H7 (cell line): ENCODE measurements at regions not wholly inside any gene's neighbourhood (a gene's known extent, or its start where the extent isn't known, plus 50 kb on each side); places are given as distances from the start of the nearest gene placed in this dataset.

Experiments used
- DNase-seq: peaks from one replicate; pipeline ENCODE4 v3.0.0; 2012
- H3K27me3 ChIP-seq: 2 replicates; pipeline ENCODE4 v1.6.0; 2011; ENCODE audit warnings: mild to moderate bottlenecking, low read length; ENCODE audit not compliant: control insufficient read depth, insufficient read depth
- H3K36me3 ChIP-seq: replicated peaks from 2 replicates; pipeline ENCODE4 v1.5.1; 2011; ENCODE audit warnings: low read length; ENCODE audit not compliant: control insufficient read depth, insufficient read depth
- H3K4me3 ChIP-seq: 2 replicates; pipeline ENCODE4 v1.5.1; 2011; ENCODE audit warnings: low read depth, mild to moderate bottlenecking, control low read depth, low read length, moderate library complexity; ENCODE audit not compliant: insufficient read depth

DNA sequence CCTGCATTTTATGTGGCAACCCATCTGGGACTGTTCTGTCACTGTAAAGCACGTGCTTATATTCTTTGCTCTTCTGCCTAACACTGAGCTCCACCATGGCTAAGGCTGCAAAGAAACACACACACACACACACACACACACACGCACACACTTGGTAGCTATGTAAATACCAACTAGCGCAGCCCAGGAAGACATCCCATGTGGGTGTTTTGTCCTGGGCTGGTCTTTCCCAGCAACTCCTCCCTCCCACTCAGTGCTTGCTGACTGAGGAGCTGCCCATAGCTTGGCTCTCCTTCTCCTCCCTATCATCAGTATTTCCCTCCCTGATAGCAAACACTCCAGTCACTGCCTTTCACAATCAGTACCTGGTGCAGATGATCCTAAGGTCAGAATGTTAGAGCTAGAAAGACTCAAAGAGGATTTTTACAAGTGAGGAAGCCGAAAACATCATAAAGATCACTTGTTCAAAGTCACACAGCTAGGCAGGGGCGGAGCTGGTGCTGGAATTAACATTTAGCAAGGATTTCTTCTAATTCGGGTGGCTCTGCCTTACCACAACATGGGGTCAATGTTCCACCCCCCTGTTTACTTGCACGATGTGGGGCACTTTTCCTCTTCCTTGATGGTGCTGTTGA, 377.1 kb upstream of the TBL1XR1 start:
- Histone ChIP-seq H3K27me3 (no peaks in the 10 kb centered on the region), H3K4me3 (no peak overlapping the region), H3K36me3 (no peaks in the 10 kb centered on the region)
- peak; percentile 52 for DNase-seq

GRCh38 chr3:177576746-177577145, 379.5 kb upstream of the TBL1XR1 start:
- DNase-seq: no peak
- no peaks in the 10 kb centered on the region for H3K27me3 ChIP-seq
- H3K36me3 ChIP-seq: no peaks in the 10 kb centered on the region
- no peak overlapping the region for H3K4me3 ChIP-seq

DNA sequence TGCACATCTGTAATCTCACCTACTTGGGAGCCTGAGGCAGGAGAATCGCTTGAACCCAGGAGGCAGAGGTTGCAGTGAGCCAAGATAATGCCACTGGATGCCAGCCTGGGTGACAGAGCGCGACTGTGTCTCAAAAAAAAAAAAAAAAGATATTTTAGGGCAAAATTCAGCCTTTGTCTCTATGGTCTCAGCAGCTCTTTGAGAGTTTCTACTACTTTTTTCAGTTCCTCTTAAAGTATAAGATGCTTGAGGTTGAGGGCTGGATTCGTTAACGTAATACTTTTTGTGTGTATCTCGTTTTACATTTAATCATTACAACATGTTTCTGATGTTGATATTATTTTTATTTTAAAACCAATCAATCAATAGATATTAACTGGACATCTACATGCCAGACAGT, 381.2 kb upstream of the TBL1XR1 start:
- H3K36me3 ChIP-seq: no peaks in the 10 kb centered on the region

DNA sequence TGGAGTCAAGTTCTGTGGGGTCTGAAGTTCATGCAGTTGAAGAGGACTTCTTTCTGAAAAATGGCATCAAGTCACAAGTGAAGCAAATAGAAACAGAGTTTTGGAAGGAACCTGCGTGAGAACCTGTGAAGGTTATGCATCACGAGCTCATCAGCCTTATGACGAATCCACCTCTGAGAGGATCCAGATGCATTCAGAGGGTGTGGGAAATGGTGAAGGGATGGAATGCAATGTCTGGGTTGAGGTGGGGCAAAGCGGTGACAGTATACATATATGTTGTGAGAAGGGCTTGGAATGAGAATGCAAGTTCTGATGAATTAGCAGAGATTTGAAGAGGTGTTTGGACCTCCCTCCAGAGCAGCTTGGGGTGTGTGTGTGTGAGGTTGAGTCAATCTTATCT, 382.1 kb upstream of the TBL1XR1 start:
- Histone ChIP-seq H3K4me3 (no peak overlapping the region), H3K36me3 (no peaks in the 10 kb centered on the region), H3K27me3 (no peaks in the 10 kb centered on the region)
- no peak for DNase-seq

More for the DNA sequence above, 381.2 kb upstream of the TBL1XR1 start:
- H3K4me3 ChIP-seq: no peak overlapping the region
- no peaks in the 10 kb centered on the region for H3K27me3 ChIP-seq
- DNase-seq: no peak

DNA sequence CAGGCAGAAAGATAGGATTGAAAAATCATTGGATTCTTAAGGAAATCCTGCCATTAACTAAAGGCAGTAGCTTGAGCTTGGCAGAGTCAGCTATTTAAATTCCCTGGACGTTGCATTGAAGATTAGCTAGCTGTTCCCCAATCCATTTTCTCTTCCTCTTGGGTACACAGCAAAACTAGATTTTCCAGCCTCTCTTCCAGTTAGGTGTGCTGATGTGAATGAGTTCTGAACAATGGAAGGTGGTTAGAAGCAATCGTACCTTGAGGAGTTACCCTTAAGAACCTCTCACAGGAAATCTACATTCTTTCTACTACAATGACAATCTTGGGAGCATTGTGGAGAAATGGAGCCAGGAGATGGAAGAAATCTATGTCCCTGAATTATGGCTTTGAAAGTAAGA, 383.2 kb upstream of the TBL1XR1 start:
- Histone ChIP-seq H3K27me3 (no peaks in the 10 kb centered on the region), H3K36me3 (no peaks in the 10 kb centered on the region), H3K4me3 (no peak overlapping the region)
- DNase-seq: no peak

GRCh38 chr3:177585271-177585670, 388.0 kb upstream of the TBL1XR1 start:
- no peaks in the 10 kb centered on the region for H3K27me3 ChIP-seq
- H3K36me3 ChIP-seq: no peaks in the 10 kb centered on the region
- no peak for DNase-seq
- H3K4me3 ChIP-seq: no peak overlapping the region

- Histone ChIP-seq H3K27me3 (no peaks in the 10 kb centered on the region), H3K4me3 (no peak overlapping the region), H3K36me3 (no peaks in the 10 kb centered on the region)
- DNase-seq: no peak
Observed at GRCh38 chr3:177589041-177589650, 391.9 kb upstream of the TBL1XR1 start.

DNA sequence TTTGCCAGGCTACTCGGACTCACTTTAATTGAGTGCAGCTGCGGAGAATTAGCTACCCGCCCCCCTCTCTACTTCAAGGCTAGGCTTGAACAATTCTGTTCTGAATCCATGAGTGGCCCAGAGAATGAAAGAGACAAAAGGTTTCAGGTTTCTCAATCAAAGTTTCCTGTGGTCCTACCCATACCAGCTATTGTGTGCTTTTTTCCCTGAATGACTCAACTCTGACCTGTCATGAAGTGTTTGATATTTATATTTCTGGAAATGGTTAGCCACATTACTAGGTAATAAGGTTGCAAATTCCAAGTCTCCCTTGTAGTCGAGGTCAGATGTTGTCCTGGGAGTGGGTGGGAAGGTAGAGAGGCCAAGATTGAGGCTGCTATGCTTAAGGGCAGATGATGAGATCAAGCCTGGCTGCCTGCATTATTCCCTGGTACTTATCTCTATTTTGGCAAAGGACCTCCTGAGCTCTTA, 392.7 kb upstream of the TBL1XR1 start:
- no peaks in the 10 kb centered on the region for H3K36me3 ChIP-seq
- no peak overlapping the region for H3K4me3 ChIP-seq
- H3K27me3 ChIP-seq: no peaks in the 10 kb centered on the region
- no peak for DNase-seq

GRCh38 chr3:177590826-177591225, 393.5 kb upstream of the TBL1XR1 start:
- no peaks in the 10 kb centered on the region for H3K27me3 ChIP-seq
- H3K4me3 ChIP-seq: no peak overlapping the region
- no peak for DNase-seq
- no peaks in the 10 kb centered on the region for H3K36me3 ChIP-seq

DNA sequence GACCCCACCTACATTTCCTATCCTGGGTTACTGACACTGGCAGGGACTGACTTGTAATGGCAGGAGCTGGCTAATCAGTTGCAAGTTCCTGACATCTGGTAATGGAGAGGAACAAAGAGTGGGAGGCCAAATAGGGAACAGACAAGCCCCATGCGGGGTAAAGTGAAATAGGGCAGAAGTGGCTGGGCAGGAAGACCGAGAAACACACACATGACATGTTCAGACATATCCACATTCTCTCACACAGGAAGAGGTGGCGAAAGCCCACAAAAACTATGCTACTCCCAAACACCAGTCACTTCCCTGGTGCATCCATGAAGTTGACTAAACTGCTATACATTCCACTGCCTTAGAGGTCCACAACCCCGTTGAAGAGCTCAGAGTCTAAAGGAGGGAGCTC, 394.1 kb upstream of the TBL1XR1 start:
- no peak for DNase-seq
- H3K27me3 ChIP-seq: no peaks in the 10 kb centered on the region
- H3K4me3 ChIP-seq: no peak overlapping the region
- no peaks in the 10 kb centered on the region for H3K36me3 ChIP-seq

DNA sequence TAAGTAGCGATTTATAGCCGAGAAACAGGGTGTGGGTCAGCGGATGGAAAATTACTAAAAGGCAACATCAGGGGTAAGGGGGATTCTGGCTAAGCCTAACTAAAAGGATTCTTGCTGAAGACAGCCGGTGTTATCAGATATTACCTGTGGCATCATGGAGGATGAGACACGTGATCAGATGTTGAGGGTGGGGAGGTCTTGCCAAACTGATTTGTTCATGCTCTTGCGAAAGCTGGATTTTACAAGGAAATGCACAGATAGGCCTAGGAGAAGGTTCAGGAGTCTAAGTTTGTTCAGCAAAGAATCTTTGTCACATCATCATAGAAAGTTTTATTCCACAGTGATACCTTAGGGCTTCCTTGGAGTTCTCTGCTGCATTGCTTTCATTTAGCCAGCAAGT, 396.8 kb upstream of the TBL1XR1 start:
- no peak for DNase-seq
- H3K27me3 ChIP-seq: no peaks in the 10 kb centered on the region
- no peaks in the 10 kb centered on the region for H3K36me3 ChIP-seq
- H3K4me3 ChIP-seq: no peak overlapping the region

DNA sequence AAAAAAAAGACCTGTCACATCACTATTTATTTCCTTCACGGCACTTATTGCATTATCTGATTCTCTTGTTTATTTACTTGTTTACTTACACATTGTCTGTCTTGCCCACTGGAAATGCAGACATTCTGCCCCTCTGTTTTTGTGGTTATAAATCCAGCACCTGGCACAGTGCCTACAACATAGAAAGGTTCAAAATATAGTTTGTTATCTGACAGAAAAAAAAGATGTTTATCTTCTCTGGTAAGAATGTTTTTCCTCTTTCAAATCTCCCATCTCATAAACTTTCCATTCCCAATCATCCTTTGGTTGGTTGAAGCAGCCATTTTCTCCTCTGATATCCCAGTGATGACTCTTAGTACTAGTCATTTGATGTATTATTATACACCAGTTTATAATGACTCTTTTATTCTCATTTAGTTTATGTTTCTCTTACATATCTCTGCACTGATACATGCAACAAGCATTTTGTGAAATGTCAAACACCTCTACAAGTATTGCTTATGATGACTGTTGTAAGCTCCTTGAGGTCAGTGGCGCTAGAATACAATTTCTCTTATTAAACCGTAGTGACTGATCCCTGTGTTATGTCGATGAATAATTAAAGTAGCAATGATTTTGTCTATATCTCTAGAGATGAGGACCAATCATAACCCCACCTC, 398.4 kb upstream of the TBL1XR1 start:
- no peaks in the 10 kb centered on the region for H3K36me3 ChIP-seq
- no peak overlapping the region for H3K4me3 ChIP-seq
- DNase-seq: no peak
- no peaks in the 10 kb centered on the region for H3K27me3 ChIP-seq

- H3K27me3 ChIP-seq: no peaks in the 10 kb centered on the region
- H3K36me3 ChIP-seq: no peaks in the 10 kb centered on the region
- H3K4me3 ChIP-seq: no peak overlapping the region
- no peak for DNase-seq
Observed at GRCh38 chr3:177596248-177596815, 399.1 kb upstream of the TBL1XR1 start.

DNA sequence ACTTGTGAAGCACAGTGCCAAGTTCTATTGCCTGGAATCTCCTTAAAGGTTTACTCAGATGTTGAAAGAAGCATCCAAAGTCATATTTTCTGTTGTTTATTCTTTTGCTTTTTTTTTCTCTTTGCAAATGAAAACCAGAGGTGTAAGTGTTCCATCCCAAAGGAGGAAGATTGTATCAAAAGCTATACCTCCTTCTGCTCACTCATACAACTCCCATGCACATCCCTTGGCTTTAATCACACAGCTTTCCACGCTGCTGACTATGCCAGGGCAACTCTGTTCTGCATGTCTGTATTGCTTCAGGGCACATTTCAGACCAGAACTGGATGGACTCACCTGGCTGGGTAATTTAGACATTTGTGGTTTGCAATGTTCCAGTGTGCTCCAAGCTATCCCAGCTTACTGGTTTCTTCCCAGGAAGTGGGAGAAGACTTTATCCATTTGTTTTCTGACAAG, 399.6 kb upstream of the TBL1XR1 start:
- Histone ChIP-seq H3K36me3 (no peaks in the 10 kb centered on the region), H3K4me3 (no peak overlapping the region)
- no peak for DNase-seq

More for the DNA sequence above, 399.6 kb upstream of the TBL1XR1 start:
- H3K27me3 ChIP-seq: no peaks in the 10 kb centered on the region
